ENCODE measurements at regions not wholly inside any gene's neighbourhood (a gene's known extent, or its start where the extent isn't known, plus 50 kb on each side); places are given as distances from the start of the nearest gene placed in this dataset.

- H4K91ac ChIP-seq (ENCODE audit: insufficient read length, low read depth, low read length) = no peak overlapping the region
- H3K23me2 ChIP-seq (ENCODE audit: insufficient read length, low read depth, low read length, poor library complexity, severe bottlenecking) = no peaks in the 10 kb centered on the region
- no peak overlapping the region for H2BK20ac ChIP-seq (ENCODE audit: low read depth, low read length, poor library complexity, severe bottlenecking)
- no peaks in the 10 kb centered on the region for H3K79me1 ChIP-seq (ENCODE audit: insufficient read depth, low read depth, low read length, poor library complexity, severe bottlenecking)
- no peak overlapping the region for H2BK5ac ChIP-seq (ENCODE audit: insufficient read length, low read length)
- H3K79me2 ChIP-seq (ENCODE audit: insufficient read depth, low read length) = no peaks in the 10 kb centered on the region
- no peak for DNase-seq
- no peak overlapping the region for H3K4me3 Mint-ChIP-seq
- no peak overlapping the region for H2AK5ac ChIP-seq (ENCODE audit: insufficient read length, low read length)
- H3K4me2 ChIP-seq (ENCODE audit: insufficient read depth, insufficient read length, low read length) = no peak overlapping the region
- no peak overlapping the region for H3K18ac ChIP-seq (ENCODE audit: insufficient read length, low read depth, low read length)
- H4K8ac ChIP-seq (replicated peaks; ENCODE audit: insufficient read length, low read depth, low read length) = no peak overlapping the region
- no CpG with 5 or more reads among the region's 8 CpGs for WGBS (ENCODE audit: extremely low coverage, insufficient read length, low lambda C conversion rate)
- no peak overlapping the region for H3K23ac ChIP-seq (ENCODE audit: insufficient read length, low read depth, low read length)
- H3K27me3 ChIP-seq (ENCODE audit: insufficient read depth, low read length) = no peaks in the 10 kb centered on the region
- no peaks in the 10 kb centered on the region for H3K9me3 Mint-ChIP-seq
- no peak overlapping the region for H3K4ac ChIP-seq (ENCODE audit: low read depth, low read length)
- H3K9ac ChIP-seq (ENCODE audit: extremely low read depth, insufficient read length, low read length) = no peak overlapping the region
- no peak overlapping the region for H3K56ac ChIP-seq (ENCODE audit: insufficient read length, low read depth, low read length)
- H3K36me3 Mint-ChIP-seq (ENCODE audit: insufficient read depth in 1 of 3, low read depth in 3 of 3) = no peaks in the 10 kb centered on the region; a peak in 1 of 7 replicates
- no peaks in the 10 kb centered on the region for H3K9me3 ChIP-seq (ENCODE audit: control insufficient read depth, low read depth, low read length)
- H3T11ph ChIP-seq (ENCODE audit: low read length) = no peak overlapping the region
- no peak for TF ChIP-seq CTCF (conservative IDR thresholded peaks at IDR 0.05)
- H2BK12ac ChIP-seq (ENCODE audit: insufficient read length, low read depth, low read length) = no peak overlapping the region
- H3K4me1 ChIP-seq (ENCODE audit: insufficient read depth, low read length) = no peaks in the 10 kb centered on the region; the same call in 1 of the 2 replicates
- H3K27me3 Mint-ChIP-seq (ENCODE audit: low read depth) = no peaks in the 10 kb centered on the region
- H3K27ac ChIP-seq (ENCODE audit: insufficient read length, low read depth, low read length) = no peak overlapping the region
- H2BK120ac ChIP-seq (ENCODE audit: low read depth, low read length, poor library complexity, severe bottlenecking) = no peak overlapping the region
- H2BK15ac ChIP-seq (ENCODE audit: low read depth, low read length) = no peak overlapping the region
- H3K4me1 Mint-ChIP-seq = peaks cover 11% of the 10 kb centered on the region in 2 experiments
- H4K5ac ChIP-seq (ENCODE audit: insufficient read length, low read depth, low read length) = no peak overlapping the region
- H3K27ac Mint-ChIP-seq = no peak overlapping the region
- H3K14ac ChIP-seq (ENCODE audit: insufficient read depth, low read length) = no peak overlapping the region
- H4K20me1 ChIP-seq (ENCODE audit: control insufficient read depth, insufficient read depth, insufficient read length) = no peaks in the 10 kb centered on the region
- no peak overlapping the region for H2AFZ ChIP-seq (ENCODE audit: low read length)
These were observed 355.0 kb upstream of the SEMA6D start for GRCh38 chr15:47362118-47362905.

Measured in H9 (cell line).